GM19238 (cell line): ENCODE measurements at regions not wholly inside any gene's neighbourhood (a gene's known extent, or its start where the extent isn't known, plus 50 kb on each side); places are given as distances from the start of the nearest gene placed in this dataset.
"Not testable (repeated sequence)": the region's sequence is repeated elsewhere in the genome, so short reads cannot be mapped to it uniquely, and the experiment has no call there.

Source experiments
- DNase-seq: peaks from one replicate; pipeline ENCODE4 v3.0.0; 2011; ENCODE audit warnings: low spot score; ENCODE audit not compliant: insufficient read length

DNA sequence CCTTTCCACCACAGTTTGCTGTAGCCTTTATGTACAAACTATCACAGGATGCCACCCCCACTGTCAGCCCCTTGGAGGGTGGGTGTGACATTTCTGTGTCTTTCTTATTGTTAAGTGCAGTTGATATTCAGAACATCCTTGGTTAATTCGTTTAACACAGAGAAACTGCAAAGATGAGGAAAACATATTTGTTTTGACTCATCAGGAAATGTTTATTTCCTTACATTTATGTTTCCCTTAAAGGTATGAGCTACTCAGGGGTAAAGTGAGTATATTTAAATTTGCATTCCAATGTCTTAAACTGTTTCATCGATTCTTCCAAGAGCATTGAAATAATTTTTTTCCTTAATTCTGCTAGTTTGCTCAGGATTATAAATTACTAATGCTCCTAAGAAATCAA is 243.4 kb downstream of the RDH14 start:
- DNase-seq, result no peak

DNA sequence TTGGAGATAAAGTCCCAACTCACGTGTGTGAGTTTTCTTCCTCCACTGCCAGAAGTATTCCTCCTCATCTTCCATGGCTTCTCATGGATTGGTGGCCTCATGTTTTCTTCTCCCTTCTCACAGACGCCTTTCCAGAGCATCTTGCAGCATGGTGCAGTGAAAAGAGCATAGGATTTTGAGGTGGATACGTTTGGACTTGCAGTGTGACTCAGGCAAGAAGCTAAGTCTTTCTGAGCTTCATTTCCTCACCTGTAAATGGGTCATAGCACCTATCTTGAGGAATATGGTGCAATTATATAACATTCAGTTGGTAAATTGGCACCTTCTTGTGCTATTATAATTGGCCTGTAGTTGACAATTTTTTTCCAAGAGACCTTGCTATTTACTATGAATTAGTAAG is 247.6 kb downstream of the RDH14 start:
- DNase-seq, result no peak

DNA sequence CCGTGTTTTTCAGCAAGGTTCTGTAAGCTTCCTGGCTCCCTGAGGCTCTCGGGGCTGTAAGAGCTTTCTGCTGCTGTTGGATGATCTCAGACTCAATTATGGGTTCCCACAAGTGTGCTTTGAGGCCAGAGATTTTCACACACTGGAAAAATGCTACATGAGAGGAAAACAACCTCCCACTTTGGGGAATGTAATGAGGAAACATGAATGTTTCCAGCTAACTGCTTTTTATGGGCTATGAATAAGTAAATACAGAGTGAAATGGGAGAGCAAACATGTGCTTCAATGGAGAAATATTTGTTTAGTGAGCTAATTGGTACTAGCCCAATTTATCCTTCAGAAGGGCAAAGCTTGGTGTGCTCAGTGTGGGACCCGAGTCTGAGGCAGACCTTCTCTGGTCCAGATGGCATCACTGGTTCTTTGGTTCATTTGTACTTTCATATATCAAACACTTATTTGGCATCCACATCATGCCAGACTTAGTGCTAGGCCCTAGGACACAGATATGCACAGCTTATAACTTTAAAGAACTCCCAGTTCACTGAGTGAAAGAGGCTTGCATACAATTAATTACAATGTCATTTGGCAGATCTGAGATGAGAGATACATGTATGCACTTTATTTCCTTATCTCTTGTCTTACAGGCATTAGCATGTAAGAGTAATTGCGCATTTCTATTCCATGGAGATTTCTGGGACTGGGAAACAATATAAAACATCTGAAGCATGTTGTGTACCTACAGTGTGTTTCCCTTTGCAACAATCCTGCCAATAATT is 248.8 kb downstream of the RDH14 start:
- no peak for DNase-seq

DNA sequence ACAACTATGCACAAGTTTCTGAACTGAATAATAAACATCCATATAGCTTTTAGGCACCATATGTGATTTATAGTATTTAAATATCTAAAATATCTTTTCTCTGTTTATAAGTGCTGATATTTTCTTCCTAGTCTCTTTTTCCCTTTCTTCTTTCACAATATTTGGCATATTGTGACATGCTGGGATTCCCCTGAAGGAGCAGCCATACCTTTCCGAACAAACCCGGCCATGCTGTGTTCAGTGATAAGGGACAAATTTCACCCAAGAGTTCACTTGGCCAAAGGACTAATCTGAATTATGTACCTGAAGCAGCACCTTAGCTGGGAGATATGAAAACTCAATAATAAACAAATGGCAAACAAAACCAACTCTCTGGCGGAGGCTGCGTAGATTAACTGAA is 250.8 kb downstream of the RDH14 start:
- no peak for DNase-seq

DNA sequence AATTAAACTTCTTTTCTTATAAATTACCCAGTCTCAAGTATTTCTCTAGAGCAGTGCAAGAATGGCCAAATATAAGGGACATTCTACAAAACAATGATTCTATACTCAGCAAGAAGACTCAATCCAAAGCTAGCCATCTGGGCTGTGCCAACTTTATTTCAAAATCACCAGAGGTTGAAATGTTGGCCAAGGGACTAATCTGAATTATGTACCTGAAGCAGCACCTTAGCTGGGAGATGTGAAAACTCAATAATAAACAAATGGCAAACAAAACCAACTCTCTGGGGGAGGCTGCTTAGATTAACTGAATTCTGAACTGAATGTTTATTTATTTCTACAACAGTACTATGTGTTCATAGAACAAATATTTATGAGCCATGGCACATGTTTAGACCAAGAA is 251.3 kb downstream of the RDH14 start:
- DNase-seq, result no peak

DNA sequence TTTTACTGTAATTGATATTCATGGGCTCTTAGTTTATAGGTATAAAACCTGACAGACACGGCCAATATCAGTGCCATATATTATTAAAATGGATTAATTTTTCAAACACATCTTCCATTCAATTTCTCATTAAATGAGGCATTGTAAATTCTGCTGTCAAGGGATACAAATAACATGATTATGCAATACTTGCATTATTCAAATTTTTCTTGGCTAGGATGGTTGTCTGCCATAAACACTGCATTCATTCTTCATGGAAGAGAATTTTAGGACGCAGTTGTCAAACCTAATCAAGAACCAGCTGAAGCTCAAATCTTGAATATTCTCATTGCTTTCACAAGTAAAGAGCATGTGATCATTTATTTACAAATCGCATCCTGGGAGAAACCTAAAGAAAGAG is 255.6 kb downstream of the RDH14 start:
- DNase-seq, result no peak

DNA sequence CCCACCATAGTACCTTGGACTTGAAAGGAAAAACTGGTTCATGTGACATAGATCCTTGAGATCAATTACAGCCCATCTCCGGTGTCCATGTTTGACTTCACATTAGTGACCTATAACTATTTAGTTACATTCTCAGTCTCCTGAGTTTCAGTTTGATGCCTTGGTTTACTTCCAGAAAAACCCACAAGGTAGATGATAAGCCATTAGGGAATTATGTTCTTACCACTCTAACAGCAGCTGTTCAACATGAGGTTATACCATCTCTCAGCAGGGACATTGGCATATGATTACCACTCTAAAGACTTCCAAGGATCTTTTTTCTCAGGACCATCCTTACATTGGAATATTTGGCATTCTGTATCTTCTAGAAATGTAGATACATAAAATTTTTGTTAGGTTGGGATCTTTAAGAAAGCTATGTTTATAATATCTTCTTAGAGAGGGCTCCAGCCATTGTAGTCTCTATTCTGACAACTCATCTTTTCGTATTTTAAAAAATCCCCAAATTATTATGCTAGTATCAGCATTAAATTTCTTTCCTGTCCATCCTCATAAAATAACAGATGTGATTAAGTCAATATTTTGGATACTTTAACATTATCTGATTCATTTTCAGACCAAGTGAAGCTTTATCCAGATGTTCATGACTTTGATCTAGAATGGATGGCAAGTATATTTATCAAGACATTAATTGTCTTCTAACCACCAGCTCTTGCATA is 258.9 kb downstream of the RDH14 start:
- no peak for DNase-seq

DNA sequence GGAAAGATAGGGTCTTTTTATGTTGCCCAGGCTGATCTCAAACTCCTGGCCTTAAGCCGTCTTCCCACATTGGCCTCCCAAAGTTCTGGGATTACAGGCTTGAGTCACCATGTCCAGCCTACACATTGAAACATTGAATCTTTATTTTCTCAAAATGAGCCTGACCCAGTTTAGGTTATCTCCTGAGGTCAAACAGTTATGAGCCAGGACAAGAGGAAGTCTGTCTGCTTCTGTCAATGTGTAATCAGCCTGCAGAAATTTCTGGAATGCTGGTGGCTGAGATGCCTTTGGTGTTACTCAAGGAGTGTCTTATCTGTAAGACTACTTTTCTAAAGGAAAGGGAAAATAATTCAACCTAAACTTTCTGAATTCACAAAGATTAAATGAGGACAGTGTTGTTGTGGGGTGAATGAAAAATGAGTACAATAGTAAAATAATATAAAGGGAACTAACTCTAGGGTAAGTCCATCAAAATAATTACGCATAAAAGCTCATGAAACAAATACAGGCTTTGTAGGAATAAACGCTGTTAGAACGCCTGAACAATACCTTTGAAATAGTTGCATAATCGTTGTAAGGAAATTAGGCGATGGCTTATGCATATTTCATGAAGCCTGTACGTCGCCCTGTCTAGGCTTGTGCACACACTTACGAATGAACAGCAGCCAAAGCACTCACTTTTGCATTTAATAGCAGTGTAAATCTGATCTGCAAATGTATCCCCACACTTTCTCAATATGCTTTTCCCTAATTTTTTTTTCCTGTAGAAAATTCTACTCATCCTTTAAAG is 260.8 kb downstream of the RDH14 start:
- no peak for DNase-seq

DNA sequence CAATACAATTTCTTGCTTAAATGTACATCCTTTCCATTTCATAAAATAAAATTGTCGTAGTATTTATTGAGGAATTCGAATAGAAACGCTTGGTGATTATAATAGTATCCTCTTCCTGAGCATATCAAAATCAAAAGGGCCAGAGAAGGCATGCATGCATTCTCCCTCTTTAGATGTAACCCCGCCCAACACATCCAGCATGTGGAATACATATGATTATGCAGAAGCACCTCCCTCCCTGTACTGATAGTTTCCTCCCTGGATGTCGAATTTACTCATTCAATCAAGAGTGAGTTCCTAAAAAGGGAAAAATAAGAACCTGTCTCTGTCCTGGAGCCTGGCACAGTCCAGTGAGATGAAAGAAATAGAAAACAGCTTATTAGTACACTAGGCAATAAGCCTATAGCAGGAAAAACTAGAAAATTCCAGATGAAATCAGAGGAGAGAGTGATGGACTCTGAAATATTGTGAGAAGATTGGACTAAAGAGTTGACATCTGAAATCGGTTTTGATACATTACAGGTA is 262.9 kb downstream of the RDH14 start:
- no peak for DNase-seq

DNA sequence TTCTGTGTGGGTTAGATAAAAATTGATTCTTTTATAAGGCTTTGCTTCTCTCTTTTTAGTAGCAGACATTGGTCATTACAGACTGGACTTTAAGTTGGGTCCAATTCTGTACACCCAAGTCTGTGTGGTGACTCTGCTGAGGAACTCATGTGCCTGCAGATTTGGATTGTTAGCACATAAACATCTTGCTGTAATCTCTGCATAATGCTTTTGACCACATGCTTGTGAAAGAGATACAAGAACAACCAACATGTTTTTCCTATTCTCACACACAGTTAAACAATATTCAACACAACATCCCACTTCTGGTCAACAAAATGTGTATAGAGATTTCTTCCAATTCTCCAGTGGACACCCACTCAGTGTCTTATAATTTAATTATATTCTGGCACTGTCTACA is 270.1 kb downstream of the RDH14 start:
- no peak for DNase-seq

DNA sequence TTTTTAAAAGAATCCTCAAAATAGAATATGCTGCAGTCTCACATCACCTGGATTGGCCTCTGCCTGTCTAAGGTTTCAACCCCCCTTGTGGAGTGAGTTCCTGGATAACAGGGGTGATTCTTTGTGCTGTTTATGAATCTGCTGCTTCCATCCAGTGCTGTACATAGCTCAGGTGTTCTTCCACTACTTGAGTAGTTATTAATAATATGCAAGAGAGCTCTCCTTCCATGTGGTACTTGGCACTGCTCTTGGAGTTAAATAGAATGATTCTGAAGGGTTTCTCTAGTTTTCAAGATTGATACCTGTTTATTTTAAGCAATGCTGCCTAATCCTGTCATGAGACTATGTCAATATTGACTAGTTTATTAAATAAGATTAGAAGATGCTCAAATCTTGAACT is 273.6 kb downstream of the RDH14 start:
- DNase-seq, result no peak

DNA sequence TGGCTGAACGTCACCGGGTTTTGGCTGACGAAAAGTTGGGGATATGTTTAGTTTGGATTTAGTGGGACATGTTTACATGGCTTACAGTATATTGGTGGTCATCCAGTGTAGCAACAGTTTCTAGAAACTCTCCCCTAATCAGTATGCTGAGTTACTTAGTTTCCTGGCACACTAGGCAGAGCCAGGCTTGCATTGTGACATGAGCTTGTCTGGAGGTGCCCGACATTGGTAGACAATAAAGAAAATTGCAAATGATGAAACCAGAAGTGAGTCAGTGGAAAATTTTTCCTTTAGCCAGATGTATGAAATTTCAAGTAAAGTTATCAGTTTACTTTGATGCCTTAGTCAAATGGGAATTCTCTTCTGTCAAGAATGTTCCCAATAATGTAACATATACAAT is 276.1 kb downstream of the RDH14 start:
- DNase-seq, result no peak

DNA sequence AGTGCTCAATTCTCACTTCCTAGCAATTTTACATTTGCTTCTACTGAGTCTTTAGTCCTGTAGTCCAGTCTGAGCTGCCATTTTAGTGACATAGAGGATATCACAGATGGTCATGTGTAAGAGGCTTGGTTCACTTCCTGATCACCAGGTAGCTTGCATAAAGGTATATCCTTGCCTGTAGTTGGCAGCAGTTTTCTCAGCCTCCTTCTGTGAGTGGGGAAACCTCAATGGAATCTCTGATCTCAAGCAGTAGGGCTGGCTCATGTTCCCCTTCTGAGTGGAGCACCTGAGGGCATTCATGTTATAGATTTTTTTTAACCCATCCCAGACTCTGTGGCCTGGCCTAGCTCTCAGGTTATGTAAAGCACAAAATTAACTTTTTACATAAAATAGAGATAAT is 278.4 kb downstream of the RDH14 start:
- no peak for DNase-seq

DNA sequence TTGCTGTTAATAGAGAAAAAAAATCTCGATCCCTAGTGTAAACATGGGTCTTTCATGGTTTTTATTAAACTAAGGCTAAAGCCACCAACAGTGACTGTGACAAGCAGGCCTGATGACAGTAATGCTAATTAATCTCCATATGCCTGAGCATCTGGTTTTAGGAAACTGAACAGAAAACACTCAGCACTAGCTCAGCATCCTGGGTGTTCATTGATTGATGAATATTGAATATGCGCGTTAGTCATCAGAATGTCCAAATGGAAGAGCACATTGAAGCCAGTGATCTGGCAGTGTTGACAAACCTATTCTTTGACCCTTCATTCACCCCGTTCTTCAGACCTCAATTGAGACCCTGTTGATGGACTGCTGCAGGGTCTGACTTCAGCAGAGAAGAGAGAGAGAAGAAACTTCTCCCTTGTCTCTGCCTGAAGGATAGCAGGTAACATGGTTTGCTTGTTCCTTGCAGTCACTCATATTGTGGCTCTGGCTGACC is 283.8 kb downstream of the RDH14 start:
- DNase-seq, result no peak

DNA sequence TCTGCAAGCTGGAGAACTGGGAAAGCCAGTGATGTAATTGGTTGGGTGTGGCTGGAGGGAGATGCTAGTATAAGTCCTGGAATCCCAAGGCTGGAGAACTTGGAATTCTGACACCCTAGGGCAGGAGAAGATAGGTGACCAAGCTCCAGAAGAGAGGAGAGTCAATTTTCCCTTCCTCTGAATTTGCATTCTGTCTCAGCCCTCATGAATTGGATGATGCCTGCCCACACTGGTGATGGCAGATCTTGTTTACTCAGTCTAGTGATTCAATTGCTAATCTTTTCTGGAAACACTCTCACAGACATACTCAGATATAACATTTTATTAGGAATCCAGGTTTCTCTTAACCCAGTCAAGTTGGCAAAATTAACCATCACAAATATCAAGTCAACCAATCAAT is 287.2 kb downstream of the RDH14 start:
- no peak for DNase-seq

DNA sequence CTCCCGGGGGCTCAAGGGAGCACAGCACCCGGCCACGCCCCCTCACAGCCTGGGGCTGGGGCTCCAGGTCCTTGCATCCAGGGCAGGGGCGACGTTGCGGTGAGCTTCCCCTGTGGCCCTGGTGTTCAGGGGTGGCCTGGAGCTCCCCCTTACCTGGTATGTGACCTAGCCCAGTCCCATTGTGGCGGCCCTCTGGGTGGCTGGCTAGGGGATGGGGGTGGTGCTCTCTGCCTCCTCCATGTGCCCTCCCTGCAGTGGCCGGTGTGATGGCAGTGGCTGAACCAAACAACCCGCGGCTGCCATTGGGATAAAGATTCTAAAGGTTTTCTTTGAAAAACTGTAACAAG is 288.3 kb downstream of the RDH14 start:
- no peak for DNase-seq

DNA sequence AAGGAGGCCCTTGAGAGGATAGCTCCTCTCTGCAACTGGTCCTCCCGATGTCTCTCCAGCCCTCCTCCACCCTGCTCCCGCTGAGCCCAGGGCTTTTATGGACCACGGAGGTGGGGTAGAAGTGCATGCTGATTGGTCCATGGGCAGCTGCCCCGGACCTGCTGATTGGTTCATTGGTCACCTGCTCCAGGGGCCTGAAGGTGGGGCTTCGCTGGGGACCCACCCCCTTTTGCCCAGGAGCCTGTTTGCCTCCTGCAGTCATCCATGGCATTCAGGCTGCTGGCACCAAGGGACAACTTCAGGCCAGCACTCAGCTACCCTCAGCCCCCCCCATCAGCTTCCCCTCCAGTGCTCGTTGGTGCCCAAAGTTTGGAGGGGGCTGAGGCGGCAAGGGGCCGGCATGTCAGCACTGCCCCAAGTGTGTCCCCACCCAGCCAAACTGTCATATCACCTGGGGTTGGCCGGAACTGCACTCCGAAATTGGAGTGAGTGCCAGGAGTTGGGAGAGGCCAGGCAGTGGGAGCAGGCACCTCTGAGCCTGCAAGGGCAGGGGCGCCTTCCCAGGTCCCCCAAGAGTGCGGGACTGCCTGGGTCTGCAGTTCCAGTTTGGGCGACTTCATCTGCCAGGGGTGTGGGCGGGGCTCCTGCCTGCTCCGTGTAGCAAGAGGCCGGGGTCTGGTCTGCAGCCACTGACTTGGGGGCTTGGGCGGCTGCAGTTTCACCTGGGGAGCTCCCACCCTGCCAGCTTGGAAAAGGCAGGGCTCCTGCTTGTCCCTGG is 288.9 kb downstream of the RDH14 start:
- DNase-seq, result no peak

DNA sequence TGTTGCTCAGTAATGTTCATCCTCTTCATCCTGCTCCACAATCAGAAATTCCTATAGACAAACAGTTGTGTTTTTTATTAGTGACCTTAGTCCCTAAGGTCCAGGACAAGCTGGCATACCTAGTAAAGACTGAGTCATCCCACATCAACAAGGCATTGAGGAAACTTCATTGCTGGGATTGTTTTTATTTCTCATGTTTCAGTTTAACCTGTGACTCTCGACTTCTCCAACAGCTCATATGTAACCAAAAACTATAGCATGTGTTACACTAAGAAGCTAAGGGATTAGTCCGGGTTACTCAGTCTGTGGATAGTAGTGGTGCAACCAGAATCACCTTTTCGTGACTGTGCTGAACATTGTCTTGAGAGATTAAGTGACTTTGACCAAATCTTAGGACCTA is 292.1 kb downstream of the RDH14 start:
- DNase-seq, result no peak

DNA sequence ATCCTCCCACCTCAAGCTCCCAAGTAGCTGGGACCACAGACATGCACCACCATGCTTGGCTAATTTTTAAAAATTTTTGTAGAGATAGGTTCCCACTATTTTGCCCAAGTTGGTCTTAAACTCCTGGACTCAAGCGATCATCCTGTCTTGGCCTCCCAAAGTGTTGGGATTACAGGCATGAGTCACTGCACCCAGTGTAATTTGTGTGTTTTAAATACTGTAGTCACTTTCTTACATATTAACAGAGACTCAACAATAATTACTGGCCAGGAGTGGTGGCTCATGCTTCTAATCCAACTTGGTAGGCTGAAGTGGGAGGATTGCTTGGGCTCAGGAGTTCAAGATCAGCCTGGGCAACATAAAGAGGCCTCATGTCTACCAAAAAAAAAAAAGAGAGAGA is 293.0 kb downstream of the RDH14 start:
- DNase-seq, result no peak

DNA sequence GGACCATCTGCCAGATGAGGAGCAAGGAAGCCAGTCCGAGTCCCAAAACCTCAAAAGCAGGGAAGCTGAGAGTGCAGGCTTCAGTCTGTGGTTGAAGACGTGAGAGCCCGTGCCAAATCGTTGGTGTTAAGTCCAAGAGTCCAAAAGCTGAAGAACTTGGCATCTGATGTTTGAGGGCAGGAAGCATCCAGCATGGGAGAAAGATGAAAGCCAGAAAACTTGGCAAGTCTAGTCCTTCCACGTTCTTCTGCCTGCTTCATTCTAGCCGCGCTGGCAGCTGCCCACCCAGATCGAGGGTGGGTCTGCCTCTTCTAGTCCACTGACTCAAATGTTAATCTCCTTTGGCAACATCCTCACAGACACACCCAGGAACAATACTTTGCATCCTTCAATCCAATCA is 293.8 kb downstream of the RDH14 start:
- not testable (repeated sequence) for DNase-seq
